Stimulated activated CD8-positive, alpha-beta memory T cell treated with anti-CD3 and anti-CD28 coated beads, Interleukin-15, amount 100 ng/mL, for 48 hours (primary cell): ENCODE measurements at regions not wholly inside any gene's neighbourhood (a gene's known extent, or its start where the extent isn't known, plus 50 kb on each side); places are given as distances from the start of the nearest gene placed in this dataset.

ENCODE experiments used
- DNase-seq, 2 donors: peaks; one replicate each; pipeline ENCODE4 v3.0.0-alpha.2; 2020; ENCODE audit warnings: low read depth in 2 of 2

GRCh38 chr2:217722883-217723472 lies 279.8 kb downstream of the TNS1 start:
- no peak for DNase-seq

- DNase-seq = no peak
Measured at GRCh38 chr2:217717646-217718045, 285.1 kb downstream of the TNS1 start.

GRCh38 chr2:217715484-217715883 lies 287.3 kb downstream of the TNS1 start:
- DNase-seq = no peak

- DNase-seq = no peak
Measured at GRCh38 chr2:217714287-217714751, 288.5 kb downstream of the TNS1 start.

- peak; percentile 42 to 56 for DNase-seq
Measured at GRCh38 chr2:217713395-217714286, 289.2 kb downstream of the TNS1 start.

GRCh38 chr2:217712431-217712830 lies 290.4 kb downstream of the TNS1 start:
- DNase-seq = no peak

GRCh38 chr2:217711188-217711587 lies 291.6 kb downstream of the TNS1 start:
- no peak for DNase-seq

- DNase-seq = no peak
Measured at GRCh38 chr2:217710211-217710765, 292.5 kb downstream of the TNS1 start.

- DNase-seq = no peak
Measured at GRCh38 chr2:217709478-217710210, 293.2 kb downstream of the TNS1 start.

- no peak for DNase-seq
Measured at GRCh38 chr2:217707131-217707611, 295.6 kb downstream of the TNS1 start.

GRCh38 chr2:217706513-217706912 lies 296.3 kb downstream of the TNS1 start:
- no peak for DNase-seq

- DNase-seq = no peak
Measured at GRCh38 chr2:217706095-217706494, 296.7 kb downstream of the TNS1 start.

GRCh38 chr2:217705461-217705860 lies 297.3 kb downstream of the TNS1 start:
- DNase-seq = no peak

- no peak for DNase-seq
Measured at GRCh38 chr2:217703999-217704398, 298.8 kb downstream of the TNS1 start.

GRCh38 chr2:217703102-217703501 lies 299.7 kb downstream of the TNS1 start:
- no peak for DNase-seq

- DNase-seq = no peak
Measured at GRCh38 chr2:217701622-217702021, 301.2 kb downstream of the TNS1 start.

- no peak for DNase-seq
Measured at GRCh38 chr2:217698691-217699090, 304.1 kb downstream of the TNS1 start.

- DNase-seq = no peak
Measured at GRCh38 chr2:217695033-217695520, 307.7 kb downstream of the TNS1 start.

GRCh38 chr2:217694291-217694690 lies 308.5 kb downstream of the TNS1 start:
- no peak for DNase-seq

- DNase-seq = no peak
Measured at GRCh38 chr2:217693363-217693762, 309.4 kb downstream of the TNS1 start.

GRCh38 chr2:217691920-217692666 lies 310.7 kb downstream of the TNS1 start:
- DNase-seq = no peak
